ENCODE measurements at regions not wholly inside any gene's neighbourhood (a gene's known extent, or its start where the extent isn't known, plus 50 kb on each side); places are given as distances from the start of the nearest gene placed in this dataset.
A peak's percentile ranks its signal among the peaks of the same experiment; 100 is the strongest.

DNA sequence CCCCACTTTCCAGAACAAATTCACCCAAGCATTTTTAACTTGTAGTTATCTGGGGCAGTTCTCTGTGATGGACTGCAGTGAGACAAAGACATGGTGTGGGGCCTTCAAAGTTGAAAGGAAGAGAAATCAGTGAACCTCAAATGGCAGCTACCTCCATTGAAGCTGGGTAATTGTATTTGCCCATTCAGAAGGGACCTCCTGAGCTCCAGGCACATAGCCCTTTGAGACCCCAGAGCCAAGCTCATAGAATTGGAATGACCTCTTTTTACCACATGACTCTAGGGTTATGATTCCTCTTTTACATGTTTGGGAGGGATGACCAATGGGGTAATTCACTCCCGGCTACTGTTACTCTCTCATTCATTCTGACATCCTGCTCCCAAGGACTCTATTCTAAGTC lies 368.4 kb upstream of the ITGA1 start:
- no peak for DNase-seq

GRCh38 chr5:52427615-52428014 lies 360.1 kb upstream of the ITGA1 start:
- no peak for DNase-seq

GRCh38 chr5:52428977-52429489 lies 358.7 kb upstream of the ITGA1 start:
- no peak for DNase-seq

- no peak for DNase-seq
These were observed 345.9 kb upstream of the ITGA1 start for GRCh38 chr5:52441768-52442167.

GRCh38 chr5:52443187-52443586 lies 344.5 kb upstream of the ITGA1 start:
- DNase-seq: no peak

DNA sequence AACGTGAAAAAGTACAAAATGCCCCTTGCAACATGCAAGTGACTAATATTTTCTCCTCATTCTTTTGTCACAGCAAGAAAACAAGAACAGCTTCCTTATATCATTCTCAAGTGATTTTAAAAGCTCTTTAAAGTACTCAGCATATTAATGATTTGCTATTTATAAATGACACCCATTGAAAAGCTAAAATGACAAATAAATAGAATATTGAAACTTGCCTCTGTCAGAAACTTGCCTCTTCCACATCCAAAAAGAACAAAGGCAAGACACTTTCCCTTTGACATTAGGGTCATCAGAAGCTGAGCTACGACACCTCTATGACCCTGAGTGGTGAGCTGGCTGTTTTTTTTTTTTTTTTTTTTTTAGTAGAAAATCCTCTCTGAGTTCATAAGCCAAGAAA lies 339.6 kb upstream of the ITGA1 start:
- DNase-seq: no peak

- peak; percentile 44 for DNase-seq
These were observed 338.2 kb upstream of the ITGA1 start for GRCh38 chr5:52449516-52449915.

GRCh38 chr5:52452098-52452497 lies 335.6 kb upstream of the ITGA1 start:
- DNase-seq: no peak

DNA sequence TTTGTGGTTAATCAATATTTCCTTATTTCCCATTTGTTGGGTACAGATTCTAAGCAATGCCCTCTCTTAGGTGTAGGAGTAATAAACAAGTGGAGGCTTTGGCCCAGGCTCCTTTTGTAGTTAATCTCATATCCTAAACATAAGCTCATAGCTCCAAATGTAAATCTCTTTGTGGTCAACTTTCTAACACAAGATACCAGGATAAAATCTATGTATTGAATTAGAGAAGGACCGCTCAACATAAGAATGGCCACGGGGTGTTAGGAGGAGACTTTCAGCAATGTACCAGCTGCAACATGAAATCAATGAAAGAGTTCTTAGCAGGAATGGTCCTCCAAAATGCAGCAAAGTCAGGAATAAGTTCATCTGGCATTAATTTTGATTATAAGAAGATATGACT lies 334.5 kb upstream of the ITGA1 start:
- no peak for DNase-seq

- no peak for DNase-seq
These were observed 331.8 kb upstream of the ITGA1 start for GRCh38 chr5:52455920-52456319.

DNA sequence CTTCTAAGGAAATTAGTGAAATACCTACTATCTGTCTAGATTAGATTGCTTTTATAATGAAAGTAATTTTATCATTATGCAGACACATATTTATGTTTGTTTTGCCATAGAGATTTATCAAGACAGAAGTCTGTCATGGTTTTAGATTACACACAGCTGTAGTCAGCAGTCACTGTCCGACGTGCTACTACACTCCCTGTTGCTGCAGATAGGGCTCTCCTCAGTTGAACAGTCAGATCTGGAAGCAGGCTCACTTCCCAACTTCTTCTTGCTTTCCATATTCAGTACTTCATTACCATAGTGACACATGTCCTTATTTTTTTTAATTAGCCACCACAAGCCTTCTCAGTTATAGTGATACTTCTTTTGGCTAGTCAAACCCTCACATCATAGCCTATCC lies 329.9 kb upstream of the ITGA1 start:
- no peak for DNase-seq

DNA sequence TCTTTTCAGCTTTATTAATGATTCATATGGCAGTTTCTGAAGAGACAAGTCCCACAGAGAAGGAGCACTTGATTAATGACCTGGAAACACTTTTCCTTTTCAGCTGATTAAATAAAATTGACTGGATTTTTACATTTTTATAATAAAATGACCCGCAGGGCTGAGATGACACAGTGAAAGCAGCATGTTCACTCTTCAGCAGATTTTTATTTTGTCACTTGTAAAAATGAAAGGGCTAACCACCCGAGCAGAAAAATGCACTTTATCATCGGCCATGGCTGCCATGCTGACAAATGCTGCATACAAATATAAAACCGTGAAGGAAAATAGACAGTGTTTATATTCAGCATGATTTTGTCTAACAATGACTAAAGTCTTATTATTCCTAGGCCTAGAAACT lies 321.6 kb upstream of the ITGA1 start:
- DNase-seq: no peak

GRCh38 chr5:52466749-52467520 lies 320.8 kb upstream of the ITGA1 start:
- no peak for DNase-seq

DNA sequence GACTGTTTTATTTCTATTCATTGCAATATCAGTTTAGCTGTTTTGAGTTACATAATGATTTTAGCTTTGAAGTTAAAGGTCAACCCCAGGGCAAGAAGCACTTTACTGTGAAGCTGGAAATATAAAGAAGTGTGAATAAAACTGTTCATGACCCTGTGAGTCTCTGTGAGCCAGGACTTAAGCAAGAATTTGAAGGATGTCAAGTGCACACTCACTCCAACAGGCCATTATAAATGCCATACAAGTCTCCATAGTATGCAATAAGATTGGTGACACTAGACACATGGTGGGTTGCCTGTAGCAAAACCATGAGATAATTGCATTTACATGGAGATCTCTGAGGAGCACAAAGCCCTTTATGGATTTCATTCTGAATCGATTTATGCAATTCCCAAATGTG lies 318.7 kb upstream of the ITGA1 start:
- DNase-seq: no peak

- no peak for DNase-seq
These were observed 318.3 kb upstream of the ITGA1 start for GRCh38 chr5:52469420-52469819.

GRCh38 chr5:52469835-52470234 lies 317.9 kb upstream of the ITGA1 start:
- DNase-seq: no peak

- no peak for DNase-seq
These were observed 311.4 kb upstream of the ITGA1 start for GRCh38 chr5:52476346-52476745.

DNA sequence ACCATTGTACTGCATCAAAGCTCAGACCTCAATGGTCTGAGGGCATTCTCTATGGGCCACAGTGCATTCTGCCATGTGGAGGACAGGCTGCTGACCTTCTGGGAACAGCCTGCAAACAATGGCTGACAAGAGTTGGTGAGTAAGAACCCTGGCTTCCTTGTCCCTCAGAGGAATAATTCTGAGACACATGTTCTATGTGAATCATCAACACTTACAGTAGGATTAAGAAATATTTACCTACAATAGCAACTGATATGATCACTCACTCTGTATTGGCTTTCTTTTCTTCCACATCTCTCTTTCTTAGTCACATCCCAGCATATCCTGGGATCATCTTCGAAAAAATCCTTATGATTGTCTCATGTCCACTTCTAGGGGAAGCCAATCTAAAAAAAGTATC lies 306.5 kb upstream of the ITGA1 start:
- DNase-seq: no peak

DNA sequence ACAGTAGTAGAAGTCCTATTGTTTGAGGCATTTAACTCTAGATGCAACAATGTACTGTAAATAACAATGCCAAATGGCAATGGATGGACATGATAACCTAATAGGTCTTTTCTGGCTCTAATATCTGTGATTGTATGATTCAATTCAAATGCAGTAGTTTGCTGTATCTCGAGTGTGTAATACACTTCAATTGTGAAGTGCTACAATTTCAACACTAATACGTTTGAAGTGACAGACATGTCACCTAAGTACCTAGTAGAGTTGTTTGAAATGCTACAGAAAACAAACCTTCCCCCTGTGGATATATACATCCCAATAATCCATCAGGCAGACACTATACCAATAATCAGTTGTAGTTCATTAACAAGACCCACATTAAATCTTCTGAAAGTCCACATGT lies 305.9 kb upstream of the ITGA1 start:
- no peak for DNase-seq

DNA sequence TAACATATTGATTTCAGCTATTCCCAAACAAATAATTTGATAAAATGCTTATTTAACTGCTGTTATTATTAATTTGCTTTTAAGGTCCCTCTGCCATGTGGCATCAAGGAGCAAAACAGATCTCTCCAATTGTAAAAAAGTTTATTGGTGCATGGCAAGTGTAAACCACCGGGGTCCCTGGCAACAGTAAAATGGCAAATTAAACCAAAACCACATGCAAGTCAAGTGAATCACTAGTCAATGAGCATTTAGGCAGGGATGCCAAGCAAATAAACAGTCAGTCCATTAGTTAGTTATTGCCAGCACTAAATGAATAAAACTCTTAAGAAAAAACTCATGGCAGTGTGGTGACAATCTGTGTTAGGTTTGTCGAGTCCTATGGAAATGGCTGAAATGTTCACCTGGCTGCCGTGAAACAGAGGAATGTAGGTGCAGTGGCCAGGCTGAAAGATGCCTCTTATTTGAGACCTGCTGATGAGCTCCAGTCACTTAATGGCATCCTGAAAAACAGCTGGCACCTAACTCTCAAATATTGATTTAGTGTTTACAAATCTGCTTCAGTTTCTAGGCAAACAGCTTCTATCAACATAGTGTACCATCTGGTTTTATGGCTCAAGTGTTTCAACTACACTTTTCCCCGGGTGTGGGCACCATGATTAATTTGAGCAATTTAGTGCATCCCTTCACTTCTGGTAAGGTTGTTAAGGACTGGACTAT lies 296.5 kb upstream of the ITGA1 start:
- no peak for DNase-seq

DNA sequence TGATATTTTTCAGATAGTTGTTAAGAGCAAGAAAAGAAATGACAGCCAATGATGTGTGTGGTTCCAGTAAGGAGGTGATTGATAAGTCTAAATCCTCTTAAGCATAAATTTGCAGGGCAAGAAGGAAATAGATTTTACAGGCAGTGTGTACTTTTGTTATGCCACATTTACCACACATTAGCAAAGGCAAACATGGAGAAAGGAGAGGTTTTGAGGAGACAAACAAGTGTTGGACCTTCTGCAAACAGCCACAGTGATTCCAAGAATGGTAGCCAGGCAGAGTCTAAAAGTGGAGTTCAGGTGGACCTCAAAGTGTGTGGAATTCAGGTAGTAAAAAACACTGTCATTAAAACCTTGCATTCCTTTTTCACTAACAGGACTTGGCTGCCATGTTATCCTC lies 295.9 kb upstream of the ITGA1 start:
- no peak for DNase-seq

DNA sequence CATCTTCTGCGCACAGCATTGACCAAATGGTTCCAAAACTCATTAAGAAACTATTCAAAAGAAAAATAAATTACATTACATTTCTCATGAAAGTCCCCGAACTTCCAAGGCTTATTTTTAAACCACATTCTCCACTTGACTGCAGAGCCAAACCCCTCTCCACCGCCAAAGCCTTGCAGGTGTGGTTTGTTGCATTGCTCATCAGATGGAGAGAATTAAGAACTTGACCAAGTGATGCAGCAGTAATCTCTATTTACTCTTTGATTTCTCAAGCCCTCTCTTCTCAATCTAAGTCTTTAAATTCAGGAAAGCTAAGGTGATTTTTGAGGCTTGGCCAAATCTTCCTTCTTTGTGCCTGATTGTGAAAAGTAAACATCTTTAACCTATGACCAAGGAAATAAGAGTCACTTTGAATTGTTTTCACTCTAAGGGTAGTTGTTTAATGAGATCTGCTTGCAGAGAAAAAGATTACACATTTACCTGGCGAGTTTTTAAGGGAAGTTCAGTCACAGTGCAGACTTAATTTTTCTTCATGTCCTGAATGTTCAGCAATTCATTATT lies 290.5 kb upstream of the ITGA1 start:
- DNase-seq: no peak

- no peak for DNase-seq
These were observed 289.1 kb upstream of the ITGA1 start for GRCh38 chr5:52498607-52499006.

Measured in skin of body (tissue), 1 donor.